ENCODE measurements at regions not wholly inside any gene's neighbourhood (a gene's known extent, or its start where the extent isn't known, plus 50 kb on each side); places are given as distances from the start of the nearest gene placed in this dataset.
"Not testable (repeated sequence)": the region's sequence is repeated elsewhere in the genome, so short reads cannot be mapped to it uniquely, and the experiment has no call there.

GRCh38 chr12:131268123-131268522 lies 314.4 kb downstream of the ADGRD1 start:
- CTCF ChIA-PET; in situ Hi-C loops (cut with MboI; ENCODE audit: low sequenced_read_pairs); H2BK20ac ChIP-seq (ENCODE audit: low read depth, low read length); ATAC-seq (ENCODE audit: low read depth); H3K9ac ChIP-seq (ENCODE audit: low read depth, low read length); H4K91ac ChIP-seq (ENCODE audit: insufficient read depth, low read depth, low read length); H3K4ac ChIP-seq (ENCODE audit: low read depth, low read length); H3K27ac ChIP-seq (ENCODE audit: insufficient read depth, low read length); H3K14ac ChIP-seq (replicated peaks; ENCODE audit: low read depth, low read length); POLR2A ChIA-PET (ENCODE audit: unreplicated experiment); H4K20me1 ChIP-seq (ENCODE audit: insufficient read depth, low read length); H3K4me3 ChIP-seq (ENCODE audit: insufficient read depth, low read depth, low read length); H3K79me1 ChIP-seq (ENCODE audit: low read depth in 1 of 2, low read length in 2 of 2); dilution Hi-C loops (cut with HindIII; ENCODE audit: low sequenced_read_pairs, unreplicated experiment); H3K56ac ChIP-seq (ENCODE audit: extremely low read depth, insufficient read depth, low read length); H2BK5ac ChIP-seq (ENCODE audit: low read depth, low read length, poor library complexity, severe bottlenecking); H2AK9ac ChIP-seq (replicated peaks; ENCODE audit: low read depth, low read length, poor library complexity); BruUV-seq (replicated peaks); H3K27me3 ChIP-seq (ENCODE audit: control insufficient read depth, insufficient read depth, low read length); H2AK5ac ChIP-seq (ENCODE audit: low read depth, low read length); H3K9me1 ChIP-seq (ENCODE audit: insufficient read depth, low read length); H3K4me2 ChIP-seq (ENCODE audit: low read depth, low read length); H3K36me3 ChIP-seq (ENCODE audit: control insufficient read depth, insufficient read depth, low read length); H2AFZ ChIP-seq (replicated peaks; ENCODE audit: low read length, poor library complexity); H2BK15ac ChIP-seq (ENCODE audit: low read depth, low read length); intact Hi-C loops (cut with micrococcal nuclease); H3K23ac ChIP-seq (ENCODE audit: low read depth, low read length); H2BK120ac ChIP-seq (ENCODE audit: low read depth, low read length); H4K8ac ChIP-seq (ENCODE audit: low read depth in 2 of 2, low read length in 2 of 2); H3K4me1 ChIP-seq (ENCODE audit: control insufficient read depth, insufficient read depth, low read length); H4K5ac ChIP-seq (ENCODE audit: low read depth, low read length); DNase-seq; H3K18ac ChIP-seq (ENCODE audit: low read depth, low read length): not testable (repeated sequence)
- H3K9me3 ChIP-seq (ENCODE audit: control insufficient read depth, insufficient read depth, low read length), result peaks cover 24% of the 10 kb centered on the region
- no CpG with 5 or more reads among the region's 7 CpGs for WGBS, 2 experiments (ENCODE audit: extremely low coverage in 2 of 2, insufficient read length in 1 of 2)

- H3K9me1 ChIP-seq (ENCODE audit: insufficient read depth, low read length); H3K4me3 ChIP-seq (ENCODE audit: insufficient read depth, low read depth, low read length); CTCF ChIA-PET; POLR2A ChIA-PET (ENCODE audit: unreplicated experiment); H3K9ac ChIP-seq (ENCODE audit: low read depth, low read length); H2AFZ ChIP-seq (replicated peaks; ENCODE audit: low read length, poor library complexity); H3K4ac ChIP-seq (ENCODE audit: low read depth, low read length); H3K27me3 ChIP-seq (ENCODE audit: control insufficient read depth, insufficient read depth, low read length); H4K91ac ChIP-seq (ENCODE audit: insufficient read depth, low read depth, low read length); H3K23ac ChIP-seq (ENCODE audit: low read depth, low read length); H4K5ac ChIP-seq (ENCODE audit: low read depth, low read length); H2BK5ac ChIP-seq (ENCODE audit: low read depth, low read length, poor library complexity, severe bottlenecking); H3K27ac ChIP-seq (ENCODE audit: insufficient read depth, low read length); H3K4me1 ChIP-seq (ENCODE audit: control insufficient read depth, insufficient read depth, low read length); H2BK20ac ChIP-seq (ENCODE audit: low read depth, low read length); H3K14ac ChIP-seq (replicated peaks; ENCODE audit: low read depth, low read length); H2BK15ac ChIP-seq (ENCODE audit: low read depth, low read length); H4K8ac ChIP-seq (ENCODE audit: low read depth in 2 of 2, low read length in 2 of 2); in situ Hi-C loops (cut with MboI; ENCODE audit: low sequenced_read_pairs); H3K56ac ChIP-seq (ENCODE audit: extremely low read depth, insufficient read depth, low read length); intact Hi-C loops (cut with micrococcal nuclease); H3K18ac ChIP-seq (ENCODE audit: low read depth, low read length); H2AK9ac ChIP-seq (replicated peaks; ENCODE audit: low read depth, low read length, poor library complexity); H3K4me2 ChIP-seq (ENCODE audit: low read depth, low read length); dilution Hi-C loops (cut with HindIII; ENCODE audit: low sequenced_read_pairs, unreplicated experiment); BruUV-seq (replicated peaks); H2AK5ac ChIP-seq (ENCODE audit: low read depth, low read length); H2BK120ac ChIP-seq (ENCODE audit: low read depth, low read length); H3K79me1 ChIP-seq (ENCODE audit: low read depth in 1 of 2, low read length in 2 of 2); H3K36me3 ChIP-seq (ENCODE audit: control insufficient read depth, insufficient read depth, low read length); H4K20me1 ChIP-seq (ENCODE audit: insufficient read depth, low read length); ATAC-seq (ENCODE audit: low read depth); DNase-seq: not testable (repeated sequence)
- H3K9me3 ChIP-seq (ENCODE audit: control insufficient read depth, insufficient read depth, low read length), result peaks cover 26% of the 10 kb centered on the region
- no CpG with 5 or more reads among the region's 4 CpGs for WGBS, 2 experiments (ENCODE audit: extremely low coverage in 2 of 2, insufficient read length in 1 of 2)
Measured at GRCh38 chr12:131268571-131268970, 314.9 kb downstream of the ADGRD1 start.

Data from IMR-90 (cell line).